Activated CD8-positive, alpha-beta memory T cell treated with anti-CD3 and anti-CD28 coated beads for 48 hours (primary cell): ENCODE measurements at regions not wholly inside any gene's neighbourhood (a gene's known extent, or its start where the extent isn't known, plus 50 kb on each side); places are given as distances from the start of the nearest gene placed in this dataset.
"Not testable (repeated sequence)": the region's sequence is repeated elsewhere in the genome, so short reads cannot be mapped to it uniquely, and the experiment has no call there.

Source experiments
- DNase-seq, 3 experiments: peaks; one replicate each; pipeline ENCODE4 v3.0.0-alpha.2; 2020; ENCODE audit warnings: low read depth in 2 of 3, low spot score in 2 of 3

DNA sequence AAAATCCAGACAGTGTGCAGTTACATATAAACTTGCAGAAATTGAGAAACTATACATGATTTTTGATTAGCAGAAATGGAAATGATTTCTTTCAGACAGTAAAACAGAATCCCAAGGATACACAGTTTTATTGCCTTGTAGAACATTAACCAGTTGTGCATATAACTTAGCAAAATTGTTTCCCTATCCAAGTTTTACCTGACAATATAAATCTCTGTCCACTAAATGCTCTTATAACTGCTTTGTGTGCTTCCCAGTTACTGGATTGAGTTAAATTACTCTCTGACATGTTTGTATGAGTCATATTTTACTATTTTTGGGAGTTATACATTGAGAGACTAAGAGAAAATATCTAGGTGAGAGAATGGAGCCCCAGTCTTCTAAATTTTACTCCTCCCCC lies 563.4 kb downstream of the SH2D4B start:
- DNase-seq = no peak

DNA sequence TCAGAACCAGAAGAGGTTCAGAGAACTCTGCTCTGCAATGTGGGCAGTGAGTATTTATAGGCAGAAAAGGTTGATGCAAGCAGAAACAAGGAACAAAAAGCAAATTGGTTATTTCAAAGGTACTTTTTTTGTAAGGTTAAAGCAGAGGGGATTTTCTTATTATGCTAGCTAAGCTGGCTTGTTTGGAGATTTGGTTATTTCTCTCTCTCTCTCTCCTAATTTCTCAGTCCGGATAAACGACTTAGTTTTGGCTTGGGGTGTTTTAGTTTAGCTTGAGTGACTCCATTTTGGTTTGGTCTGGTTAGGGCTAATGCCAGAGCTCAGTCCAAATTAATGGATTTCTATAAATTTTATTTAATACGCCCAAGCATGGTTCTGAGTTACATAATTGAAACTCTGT lies 566.8 kb downstream of the SH2D4B start:
- no peak for DNase-seq

DNA sequence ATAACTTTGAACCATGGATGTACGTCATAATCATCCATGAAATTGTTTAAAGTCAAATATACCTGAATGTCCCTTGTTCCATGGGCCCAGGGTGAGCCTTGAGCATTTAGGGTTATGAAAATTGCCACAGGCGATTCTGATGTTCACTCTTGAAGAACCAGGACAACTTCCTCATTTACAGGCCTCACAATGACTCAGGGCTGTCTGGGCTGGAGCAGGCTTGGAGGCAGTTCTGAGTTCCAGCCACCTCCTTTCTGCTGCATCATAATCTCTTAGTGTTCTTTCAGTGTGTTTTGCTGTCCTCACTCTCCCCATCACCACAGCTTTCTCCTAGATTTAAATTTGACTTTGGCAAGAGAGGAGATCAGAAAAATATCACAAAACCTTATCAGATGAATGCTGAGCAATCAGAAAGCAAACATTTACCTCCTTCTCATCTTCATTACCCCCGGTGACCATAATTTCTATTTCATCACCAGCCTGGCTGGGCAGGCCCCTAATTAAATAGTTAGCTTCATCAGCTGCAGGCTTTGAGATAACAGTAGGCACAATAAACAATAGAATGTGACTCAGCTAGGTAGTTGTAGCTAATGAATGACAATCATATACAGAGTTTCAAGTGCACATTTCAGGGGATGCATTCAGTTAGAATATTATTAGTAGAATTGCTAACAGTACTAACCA lies 571.0 kb downstream of the SH2D4B start:
- no peak for DNase-seq

DNA sequence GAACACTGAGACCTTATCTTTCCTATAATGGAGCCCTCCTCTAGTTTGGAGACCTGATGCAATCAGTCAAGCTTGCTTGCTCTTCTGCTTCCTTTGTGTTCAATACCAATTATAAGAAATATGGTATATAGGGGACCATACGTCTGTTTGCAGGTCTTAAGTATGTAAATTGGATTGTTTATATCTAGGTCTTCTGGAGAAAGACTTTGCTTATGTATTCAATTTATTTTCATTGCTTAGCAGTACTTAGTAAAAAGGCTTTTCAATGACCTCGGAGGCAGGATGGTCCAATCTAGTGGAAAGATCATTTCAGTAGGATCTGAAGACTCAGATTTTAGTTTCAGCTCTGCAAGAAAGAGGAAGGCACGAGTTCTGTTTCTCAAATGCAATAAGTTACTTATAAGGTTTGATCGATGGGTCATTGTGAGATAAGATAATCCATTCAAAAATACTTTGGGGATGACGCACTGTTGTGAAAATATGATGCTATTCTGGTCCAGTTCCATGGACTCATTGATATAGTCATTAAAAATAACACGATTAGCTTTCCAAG lies 571.6 kb downstream of the SH2D4B start:
- no peak for DNase-seq

DNA sequence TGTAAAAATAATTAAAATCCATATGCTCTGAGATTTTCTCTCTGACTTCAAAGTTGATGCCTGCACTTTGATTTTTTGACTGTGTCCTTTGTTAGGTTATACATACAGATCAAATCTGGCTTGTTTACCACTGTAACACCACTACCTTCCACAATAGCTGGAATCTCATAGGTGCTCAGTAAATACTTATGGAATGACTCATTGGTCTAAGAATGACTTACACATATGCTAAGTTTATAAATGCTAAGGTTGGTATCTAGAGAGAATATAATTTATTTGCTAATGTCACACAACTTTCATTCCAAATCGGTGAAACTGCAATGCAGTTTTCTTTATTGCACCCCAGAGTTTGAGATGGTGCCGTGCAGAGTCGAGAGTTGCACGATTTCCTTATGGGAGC lies 578.5 kb downstream of the SH2D4B start:
- no peak for DNase-seq

- DNase-seq = no peak
Measured at GRCh38 chr10:81116990-81117389, 579.3 kb downstream of the SH2D4B start.

GRCh38 chr10:81127931-81128330 lies 590.2 kb downstream of the SH2D4B start:
- DNase-seq = no peak

GRCh38 chr10:81130014-81130413 lies 592.3 kb downstream of the SH2D4B start:
- DNase-seq = no peak

GRCh38 chr10:81135851-81136250 lies 598.1 kb downstream of the SH2D4B start:
- DNase-seq = no peak

DNA sequence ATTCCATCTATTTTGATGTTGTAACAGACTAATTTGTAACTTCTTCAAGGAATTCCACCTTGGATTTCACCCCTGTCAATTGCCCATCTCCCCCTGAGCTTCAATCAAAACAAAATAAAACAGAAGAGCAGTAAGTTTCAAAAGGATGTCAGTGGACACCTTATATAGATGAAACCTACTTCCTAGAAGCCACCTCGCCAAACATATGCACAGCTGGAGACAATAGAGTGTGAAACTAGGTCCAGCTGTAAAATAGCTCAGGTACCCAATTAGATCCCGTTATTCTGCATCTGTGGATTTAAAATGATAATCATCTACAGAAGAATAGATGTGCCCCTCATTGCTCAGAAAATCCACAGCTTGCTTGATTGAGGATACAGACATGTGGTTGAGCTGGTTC lies 598.6 kb downstream of the SH2D4B start:
- DNase-seq = no peak

DNA sequence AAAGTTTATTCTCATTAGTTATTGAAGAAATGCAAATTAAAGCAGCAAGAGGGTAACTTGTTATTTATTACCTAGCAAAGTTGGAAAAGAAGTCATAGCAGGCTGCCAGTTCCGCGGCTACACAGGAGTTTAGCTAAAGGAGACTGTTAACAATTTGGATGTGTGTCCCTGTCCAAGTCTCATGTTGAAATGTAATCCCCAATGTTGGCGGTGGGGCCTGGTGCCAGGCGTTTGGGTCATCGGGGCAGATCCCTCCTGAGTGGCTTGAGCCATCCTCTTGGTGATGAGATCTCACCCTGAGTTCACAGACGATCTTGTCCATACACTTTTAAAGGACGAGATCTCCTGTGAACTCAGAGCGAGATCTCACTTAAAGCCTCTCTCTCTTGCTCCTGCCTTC lies 608.3 kb downstream of the SH2D4B start:
- DNase-seq = no peak

- DNase-seq = no peak
Measured at GRCh38 chr10:81146436-81146835, 608.7 kb downstream of the SH2D4B start.

DNA sequence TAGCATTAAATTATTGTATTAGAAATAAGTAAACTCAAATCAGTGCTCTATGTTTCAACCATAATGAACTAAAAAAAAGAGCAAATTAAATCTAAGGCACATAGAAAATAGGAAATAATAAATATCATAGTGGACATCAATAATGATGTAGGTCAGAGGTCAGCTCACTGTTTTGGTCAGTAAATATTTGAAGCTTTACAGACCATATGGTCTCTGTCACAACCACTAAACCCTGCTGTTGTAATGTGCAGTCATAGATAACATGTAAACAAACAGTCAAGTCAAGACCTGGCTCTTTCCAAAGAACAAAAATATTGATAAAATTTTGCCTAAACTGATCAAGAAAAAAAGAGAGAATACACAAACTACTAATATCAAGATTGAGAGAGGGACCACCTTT lies 615.0 kb downstream of the SH2D4B start:
- DNase-seq = no peak

DNA sequence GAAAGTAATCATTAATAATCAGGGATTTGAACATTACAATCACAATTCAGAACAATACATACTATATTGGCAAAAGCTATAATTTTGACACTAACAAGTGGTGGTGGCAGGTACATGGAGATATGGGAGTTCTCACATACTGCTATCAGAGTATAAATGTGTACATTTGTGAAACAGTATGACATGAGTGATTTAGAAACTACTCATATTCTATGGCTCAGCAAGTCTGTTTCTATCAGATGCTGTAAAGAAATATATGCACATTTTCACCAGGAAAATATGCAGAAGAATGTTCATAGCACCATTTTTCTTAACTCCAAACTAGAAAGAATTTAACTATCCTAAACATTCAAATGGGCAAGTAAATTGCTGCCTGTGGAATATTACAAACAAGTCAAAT lies 620.0 kb downstream of the SH2D4B start:
- DNase-seq = no peak

DNA sequence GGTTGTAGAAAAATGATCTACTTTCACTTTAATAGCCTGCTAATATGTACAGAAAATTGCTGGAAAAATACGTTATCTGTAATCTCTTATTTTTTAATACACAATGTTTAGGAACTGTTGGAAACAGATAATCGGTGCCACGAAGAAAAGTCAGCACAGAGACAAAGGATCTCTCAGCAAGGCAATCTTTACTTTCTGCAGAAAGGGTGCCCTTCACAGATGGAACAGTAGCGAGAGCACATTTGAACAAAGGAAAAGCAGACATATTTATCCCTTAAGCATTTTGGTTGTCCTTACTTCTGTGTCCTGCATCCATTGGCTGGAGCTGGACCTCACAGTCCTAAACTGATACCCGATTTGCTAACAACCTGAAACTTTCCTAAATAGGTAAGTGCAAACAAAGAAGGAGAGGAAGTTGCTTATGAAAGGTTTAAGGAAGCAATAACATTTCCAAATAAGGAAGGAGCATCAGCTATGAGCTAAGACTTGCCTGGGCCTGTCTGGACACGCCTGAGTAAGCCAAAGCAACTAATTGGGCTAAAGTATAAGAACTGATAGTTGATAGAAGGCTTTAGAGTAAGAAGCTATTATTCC lies 640.0 kb downstream of the SH2D4B start:
- no peak for DNase-seq

DNA sequence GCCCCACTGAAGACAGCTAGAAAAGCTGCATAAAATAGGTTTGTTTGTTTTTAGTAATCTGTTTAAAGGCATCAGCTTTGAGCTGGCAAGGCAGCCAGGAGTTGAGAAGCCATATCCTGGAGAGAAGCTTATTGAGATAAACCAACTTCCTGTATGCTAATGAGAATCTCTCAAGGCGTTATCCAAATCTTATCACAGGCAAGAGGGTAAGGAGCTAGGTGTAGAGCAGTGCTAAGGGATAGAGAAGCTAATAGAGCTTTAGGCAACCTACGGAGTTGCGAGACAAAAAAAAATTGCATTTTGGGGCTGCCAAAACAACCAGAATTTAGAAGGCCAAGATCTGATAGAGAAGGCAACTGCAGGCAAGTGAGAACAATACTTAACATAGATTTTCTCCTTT lies 641.6 kb downstream of the SH2D4B start:
- DNase-seq = no peak

- DNase-seq = no peak
Measured at GRCh38 chr10:81179805-81180452, 642.2 kb downstream of the SH2D4B start.

GRCh38 chr10:81182296-81182695 lies 644.6 kb downstream of the SH2D4B start:
- no peak for DNase-seq

DNA sequence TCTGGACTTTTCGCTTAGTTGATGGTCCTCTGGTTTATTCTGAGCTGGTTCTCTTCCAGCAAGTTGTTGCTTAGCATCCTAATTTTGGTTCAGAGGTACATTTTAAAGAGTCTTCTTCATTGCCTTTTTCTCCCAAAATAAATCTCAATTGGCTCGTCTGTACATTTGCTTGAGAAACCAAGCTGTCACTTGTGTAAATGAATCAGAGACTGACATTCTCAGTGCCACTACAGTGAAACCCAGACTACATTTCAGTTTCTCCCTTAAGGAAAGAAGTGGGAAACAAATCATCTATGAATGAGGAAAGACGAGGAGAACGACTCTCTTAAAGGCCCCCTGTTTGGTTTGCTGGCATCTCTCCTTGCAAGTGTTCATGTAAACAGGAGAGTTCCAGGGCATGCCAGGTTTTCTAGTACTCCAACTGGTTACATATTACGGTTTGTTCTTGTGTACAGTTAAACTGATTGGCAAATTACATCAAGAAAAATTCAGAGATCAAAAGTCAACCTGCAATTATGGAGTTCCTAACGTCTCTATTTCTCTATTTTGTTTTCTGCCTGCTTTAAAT lies 654.6 kb downstream of the SH2D4B start:
- no peak for DNase-seq

- no peak for DNase-seq
Measured at GRCh38 chr10:81200801-81201200, 663.1 kb downstream of the SH2D4B start.

- DNase-seq = not testable (repeated sequence)
Measured at GRCh38 chr10:81207359-81207758, 667.6 kb upstream of the NRG3 start.

DNA sequence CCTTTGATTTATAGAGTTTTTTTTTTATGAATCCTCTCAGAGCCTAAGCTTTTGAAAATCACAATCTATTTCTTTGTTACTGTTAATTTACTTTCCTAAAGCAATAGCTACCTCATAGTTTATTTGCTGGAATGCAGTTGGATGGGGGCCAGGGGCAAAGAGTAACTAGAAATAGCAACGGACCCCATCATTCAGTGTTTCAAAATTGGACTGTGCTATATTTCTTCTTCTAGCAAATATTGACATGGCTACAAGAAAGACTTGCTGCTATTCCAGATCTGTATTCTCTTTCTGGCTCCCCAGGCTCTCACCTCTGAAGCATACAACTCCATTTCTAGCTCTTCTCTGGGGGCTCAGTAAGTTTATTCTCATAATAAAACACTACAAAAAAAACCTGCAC lies 661.6 kb upstream of the NRG3 start:
- DNase-seq = no peak
